GM21576 (cell line): ENCODE measurements at regions not wholly inside any gene's neighbourhood (a gene's known extent, or its start where the extent isn't known, plus 50 kb on each side); places are given as distances from the start of the nearest gene placed in this dataset.

Experiments
- ATAC-seq: cut with Tn5 transposase; IDR thresholded peaks from one replicate; pipeline ENCODE4 v1.9.1; 2021; ENCODE audit warnings: mild to moderate bottlenecking, moderate library complexity; ENCODE audit not compliant: unreplicated experiment

DNA sequence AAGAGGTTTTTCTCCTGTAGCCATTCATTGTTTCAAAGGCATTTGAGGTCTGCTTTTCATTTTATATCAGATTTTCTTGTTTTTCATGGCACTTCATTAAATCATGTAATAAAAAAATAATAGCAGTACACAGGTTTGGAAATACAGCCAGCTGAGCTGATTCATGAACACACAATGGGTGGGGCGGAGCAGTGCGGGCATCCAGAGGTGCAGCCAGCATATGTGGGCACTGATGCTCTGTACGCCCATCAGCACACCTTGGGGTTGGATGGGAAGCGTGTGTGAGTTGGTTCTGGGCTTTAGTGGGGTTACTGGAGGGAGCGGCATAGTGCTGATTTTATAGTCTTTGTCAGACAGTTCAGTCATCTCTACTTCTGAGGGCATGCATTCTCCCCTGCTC, 54.2 kb upstream of the IRX4 start:
- no peak for ATAC-seq

DNA sequence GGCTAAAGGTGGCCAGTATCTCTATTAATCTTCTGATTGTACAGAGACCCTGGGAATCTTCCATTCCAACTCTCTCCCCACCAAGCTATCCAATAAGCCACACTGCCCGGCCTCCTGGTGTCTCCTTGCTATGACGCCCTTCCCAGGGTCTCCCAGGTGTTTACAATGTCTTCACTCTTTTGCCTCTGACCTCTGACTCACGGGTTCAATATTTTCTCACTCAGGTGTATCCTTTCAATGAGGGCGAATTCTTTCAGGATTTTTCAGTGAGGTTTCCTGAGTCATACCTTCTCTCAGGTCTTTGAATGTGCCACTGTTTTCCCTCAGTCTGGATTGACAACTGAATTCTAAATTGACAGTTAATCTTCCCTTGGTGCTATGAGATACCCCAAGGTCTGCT, 53.7 kb upstream of the IRX4 start:
- ATAC-seq = no peak

DNA sequence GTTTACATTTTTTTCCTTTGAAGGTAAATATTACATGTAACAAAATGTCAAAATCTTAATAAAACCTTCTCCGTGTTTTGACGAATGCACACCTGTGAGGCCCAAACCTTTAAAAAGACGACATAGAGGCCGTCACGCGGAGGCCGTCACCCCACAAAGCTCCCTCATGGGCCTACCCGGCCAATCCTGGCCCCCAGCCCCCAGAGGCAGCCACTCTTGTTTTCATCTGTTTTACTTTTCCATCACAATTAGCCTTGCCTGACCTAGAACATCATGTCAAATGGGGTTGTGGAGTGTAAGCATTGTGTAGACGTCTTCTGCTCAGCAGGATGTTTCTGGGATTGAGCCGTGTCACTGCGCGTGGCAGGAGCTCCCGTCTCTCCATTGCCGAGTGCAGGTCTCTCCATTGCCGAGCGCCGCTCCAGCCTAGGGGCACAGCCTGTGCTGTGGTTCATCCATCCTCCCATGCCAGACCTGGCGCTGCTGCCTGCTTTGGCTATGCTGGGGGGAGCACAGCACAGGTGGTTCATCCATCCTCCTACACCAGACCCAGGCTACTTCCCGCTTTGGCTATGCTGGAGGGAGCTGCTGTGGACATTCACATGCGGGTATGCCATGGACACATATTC, 52.2 kb upstream of the IRX4 start:
- no peak for ATAC-seq

DNA sequence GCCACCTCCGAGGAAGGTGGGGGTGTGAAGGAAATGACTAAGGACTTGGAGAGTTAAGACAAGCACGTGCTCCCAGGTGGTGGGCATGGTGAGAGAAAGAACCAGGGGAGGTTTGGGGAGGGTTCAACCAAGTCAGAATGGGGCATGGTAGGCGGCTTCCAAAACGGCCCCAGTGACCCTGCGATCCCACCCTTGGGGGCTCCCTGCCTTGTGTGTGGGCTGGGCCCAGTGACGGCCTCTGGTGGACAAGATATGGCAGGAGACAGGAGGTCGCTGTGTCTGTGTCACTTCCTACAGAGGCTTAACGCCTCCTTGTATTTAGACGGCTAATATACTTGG, 51.3 kb upstream of the IRX4 start:
- no peak for ATAC-seq

DNA sequence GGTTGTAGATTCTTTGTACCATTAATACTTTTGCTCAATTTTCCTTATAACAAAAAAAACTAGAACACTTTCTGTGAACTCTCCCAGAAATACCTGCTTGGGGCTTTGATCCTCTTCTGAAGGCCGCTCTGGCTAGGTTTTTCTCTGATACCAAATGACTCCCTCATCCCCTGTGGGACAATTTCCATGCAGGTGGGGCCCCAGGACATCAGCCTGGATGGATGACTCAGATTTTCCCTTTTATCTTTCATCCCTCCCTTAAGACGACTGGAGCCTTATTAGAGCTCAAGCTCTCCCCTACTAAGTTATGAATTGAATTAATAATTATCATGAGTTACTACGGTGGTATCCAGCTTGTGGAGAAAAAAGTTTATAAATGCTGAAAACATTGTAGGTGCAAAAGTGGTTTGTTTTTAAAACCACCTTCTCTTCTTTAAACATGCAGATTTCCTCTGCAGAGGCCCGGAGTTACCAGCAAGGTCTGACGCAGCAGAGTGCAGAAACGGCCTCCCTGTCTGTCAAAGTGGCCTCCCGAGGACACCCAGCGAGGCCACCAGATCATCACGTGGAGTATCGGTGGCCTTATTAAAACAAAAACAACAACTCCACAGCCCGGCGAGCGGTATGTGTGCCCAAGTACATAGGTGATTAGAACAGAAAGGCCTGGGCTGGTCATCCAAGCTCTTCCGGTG, 50.8 kb upstream of the IRX4 start:
- ATAC-seq = no peak
